ENCODE measurements at regions not wholly inside any gene's neighbourhood (a gene's known extent, or its start where the extent isn't known, plus 50 kb on each side); places are given as distances from the start of the nearest gene placed in this dataset.

- no peaks in the 10 kb centered on the region for H3K9me3 Mint-ChIP-seq
- TF ChIP-seq CTCF (IDR thresholded peaks at IDR 0.05), result no peak
- ChIA-PET CTCF (no interaction called here), POLR2A (no interaction called here)
- no peaks in the 10 kb centered on the region for H3K27me3 Mint-ChIP-seq
- no peak for DNase-seq
- no peak for ATAC-seq (ENCODE audit: low read depth)
- no peak overlapping the region for H3K4me3 Mint-ChIP-seq
- H3K4me1 Mint-ChIP-seq, result no peaks in the 10 kb centered on the region
- no peaks in the 10 kb centered on the region for H3K36me3 Mint-ChIP-seq (ENCODE audit: low read depth)
- intact Hi-C loops (cut with micrococcal nuclease), result no loop called here
- H3K27ac Mint-ChIP-seq, result no peak overlapping the region
These were observed 125.9 kb upstream of the JAG1 start for GRCh38 chr20:10799735-10800134.

GRCh38 chr20:10800288-10800687 lies 126.5 kb upstream of the JAG1 start:
- ATAC-seq (ENCODE audit: low read depth), result no peak
- POLR2A ChIA-PET, result no interaction called here
- Mint-ChIP-seq H3K36me3 (ENCODE audit: low read depth) (no peaks in the 10 kb centered on the region), H3K9me3 (no peaks in the 10 kb centered on the region), H3K27ac (no peak overlapping the region), H3K4me1 (no peaks in the 10 kb centered on the region), H3K4me3 (no peak overlapping the region), H3K27me3 (no peaks in the 10 kb centered on the region)
- intact Hi-C loops (cut with micrococcal nuclease), result no loop called here
- CTCF ChIA-PET, result no interaction called here
- TF ChIP-seq CTCF (IDR thresholded peaks at IDR 0.05), result no peak
- DNase-seq, result no peak

GRCh38 chr20:10802236-10802635 lies 128.4 kb upstream of the JAG1 start:
- TF ChIP-seq CTCF (IDR thresholded peaks at IDR 0.05), result no peak
- H3K4me1 Mint-ChIP-seq, result no peaks in the 10 kb centered on the region

GRCh38 chr20:10805764-10806163 lies 132.0 kb upstream of the JAG1 start:
- no peak overlapping the region for H3K4me3 Mint-ChIP-seq
- POLR2A ChIA-PET, result no interaction called here
- no peak for ATAC-seq (ENCODE audit: low read depth)
- no peak for DNase-seq
- H3K4me1 Mint-ChIP-seq, result no peaks in the 10 kb centered on the region
- CTCF ChIA-PET, result no interaction called here
- intact Hi-C loops (cut with micrococcal nuclease), result no loop called here
- H3K27ac Mint-ChIP-seq, result no peak overlapping the region
- H3K36me3 Mint-ChIP-seq (ENCODE audit: low read depth), result no peaks in the 10 kb centered on the region
- no peaks in the 10 kb centered on the region for H3K9me3 Mint-ChIP-seq
- TF ChIP-seq CTCF (IDR thresholded peaks at IDR 0.05), result no peak
- no peaks in the 10 kb centered on the region for H3K27me3 Mint-ChIP-seq

More at GRCh38 chr20:10802236-10802635, 128.4 kb upstream of the JAG1 start:
- ChIA-PET POLR2A (no interaction called here), CTCF (no interaction called here)
- H3K36me3 Mint-ChIP-seq (ENCODE audit: low read depth), result no peaks in the 10 kb centered on the region
- H3K9me3 Mint-ChIP-seq, result no peaks in the 10 kb centered on the region
- no peaks in the 10 kb centered on the region for H3K27me3 Mint-ChIP-seq
- no peak overlapping the region for H3K27ac Mint-ChIP-seq
- intact Hi-C loops (cut with micrococcal nuclease), result no loop called here
- ATAC-seq (ENCODE audit: low read depth) (no peak), DNase-seq (no peak)
- no peak overlapping the region for H3K4me3 Mint-ChIP-seq

- Mint-ChIP-seq H3K27me3 (no peaks in the 10 kb centered on the region), H3K36me3 (ENCODE audit: low read depth) (no peaks in the 10 kb centered on the region), H3K9me3 (no peaks in the 10 kb centered on the region), H3K4me3 (no peak overlapping the region), H3K4me1 (no peaks in the 10 kb centered on the region), H3K27ac (no peak overlapping the region)
- POLR2A ChIA-PET, result no interaction called here
- ATAC-seq (ENCODE audit: low read depth) (no peak), DNase-seq (no peak)
- intact Hi-C loops (cut with micrococcal nuclease), result no loop called here
- no peak for TF ChIP-seq CTCF (IDR thresholded peaks at IDR 0.05)
- CTCF ChIA-PET, result no interaction called here
These were observed 132.7 kb upstream of the JAG1 start for GRCh38 chr20:10806539-10806938.

Data from activated B cell treated with CpG ODN at 0.5 μM for 24 hours (primary cell).